DMS53 (cell line): ENCODE measurements at regions not wholly inside any gene's neighbourhood (a gene's known extent, or its start where the extent isn't known, plus 50 kb on each side); places are given as distances from the start of the nearest gene placed in this dataset.

Experiments
- DNase-seq: peaks from one replicate; lab custom pipeline; 2025; lab: John Stamatoyannopoulos, UW

- DNase-seq, result peak; percentile 81
These were observed 249.7 kb upstream of the TET2 start for GRCh38 chr4:104896660-104897645.

- no peak for DNase-seq
These were observed 246.8 kb upstream of the TET2 start for GRCh38 chr4:104899863-104900262.

- DNase-seq, result no peak
These were observed 245.2 kb upstream of the TET2 start for GRCh38 chr4:104901438-104901837.

- no peak for DNase-seq
These were observed 244.6 kb upstream of the TET2 start for GRCh38 chr4:104901961-104902605.

GRCh38 chr4:104905065-104905464 is 241.6 kb upstream of the TET2 start:
- no peak for DNase-seq

GRCh38 chr4:104905546-104905945 is 241.1 kb upstream of the TET2 start:
- no peak for DNase-seq

- DNase-seq, result no peak
These were observed 240.4 kb upstream of the TET2 start for GRCh38 chr4:104906276-104906675.

GRCh38 chr4:104907074-104907649 is 239.5 kb upstream of the TET2 start:
- no peak for DNase-seq

GRCh38 chr4:104907991-104908390 is 238.7 kb upstream of the TET2 start:
- no peak for DNase-seq

GRCh38 chr4:104909376-104909775 is 237.3 kb upstream of the TET2 start:
- DNase-seq, result no peak

GRCh38 chr4:104912518-104912917 is 234.2 kb upstream of the TET2 start:
- no peak for DNase-seq

- DNase-seq, result no peak
These were observed 231.3 kb upstream of the TET2 start for GRCh38 chr4:104915373-104915772.

- no peak for DNase-seq
These were observed 230.8 kb upstream of the TET2 start for GRCh38 chr4:104915864-104916263.

GRCh38 chr4:104919406-104919805 is 227.3 kb upstream of the TET2 start:
- no peak for DNase-seq

- no peak for DNase-seq
These were observed 216.4 kb upstream of the TET2 start for GRCh38 chr4:104930298-104930697.

GRCh38 chr4:104930745-104931736 is 215.6 kb upstream of the TET2 start:
- peak; percentile 42 for DNase-seq

- no peak for DNase-seq
These were observed 208.1 kb upstream of the TET2 start for GRCh38 chr4:104938624-104939023.

- no peak for DNase-seq
These were observed 205.7 kb upstream of the TET2 start for GRCh38 chr4:104940927-104941326.

GRCh38 chr4:104941661-104942062 is 205.0 kb upstream of the TET2 start:
- no peak for DNase-seq

GRCh38 chr4:104942990-104943743 is 203.5 kb upstream of the TET2 start:
- DNase-seq, result no peak

- no peak for DNase-seq
These were observed 202.1 kb upstream of the TET2 start for GRCh38 chr4:104944596-104944995.
